Right lobe of liver (tissue), 6 donors: ENCODE measurements at regions not wholly inside any gene's neighbourhood (a gene's known extent, or its start where the extent isn't known, plus 50 kb on each side); places are given as distances from the start of the nearest gene placed in this dataset.

Source experiments
- ATAC-seq, 4 donors: fragments of 200-7000 bp; cut with Tn5 transposase; one replicate each; pipeline ENCODE4 v1.9.1; 2020; ENCODE audit warnings: mild to moderate bottlenecking in 4 of 4, moderate library complexity in 4 of 4
- DNase-seq, 3 donors: peaks; one replicate each; pipeline ENCODE4 v3.0.0-alpha.2; 2020
- H3K27ac ChIP-seq, 3 donors: fragments of 200-600 bp; one replicate each; pipeline ENCODE4 v1.8.0; 2022
- H3K27me3 ChIP-seq, 2 donors: fragments of 200-600 bp; one replicate each; pipeline ENCODE4 v1.8.0; 2022
- H3K36me3 ChIP-seq, 4 donors: fragments of 200-600 bp; sonication (generic) in 1 of 4; one replicate each; pipeline versions ENCODE4 v1.5.1 to v1.8.0; 2017 to 2022; ENCODE audit warnings: control low read depth in 1 of 4
- H3K4me1 ChIP-seq, 4 donors: fragments of 200-600 bp; sonication (generic) in 1 of 4; one replicate each; pipeline versions ENCODE4 v1.5.1 to v1.8.0; 2017 to 2022; ENCODE audit warnings: control low read depth in 1 of 4
- H3K4me3 ChIP-seq, 3 donors: fragments of 200-600 bp; one replicate each; pipeline ENCODE4 v1.8.0; 2022
- H3K9me3 ChIP-seq, 4 donors: fragments of 200-600 bp; sonication (generic) in 1 of 4; one replicate each; pipeline versions ENCODE4 v1.5.1 to v1.8.0; 2017 to 2022; ENCODE audit warnings: control low read depth in 1 of 4
- CTCF ChIP-seq, 4 donors: fragments of 200-600 bp in 3 of 4; fragments of 450-650 bp in 1 of 4; IDR thresholded peaks; one replicate each; pipeline versions ENCODE4 v1.5.1 to v1.8.0; 2016 to 2022; ENCODE audit warnings: antibody characterized with exemption in 4 of 4, mild to moderate bottlenecking in 2 of 4
- POLR2A ChIP-seq: fragments of 450-650 bp; IDR thresholded peaks from one replicate; pipeline ENCODE4 v1.6.1; 2017; ENCODE audit warnings: antibody characterized with exemption, mild to moderate bottlenecking
- WGBS: methylation state at CpG from one replicate; pipeline ENCODE4 v1.1.6; 2018; ENCODE audit warnings: low coverage, low lambda C conversion rate; ENCODE audit not compliant: insufficient coverage; ENCODE audit errors: missing lambda C conversion rate; 5-methylcytosine and 5-hydroxymethylcytosine counted together
- intact Hi-C, 2 donors: fragments of 100-400 bp; cut with DNase I; formaldehyde crosslinking; loops; one replicate each; pipeline versions ENCODE4 v1.11.2 to v1.14.1; 2022
- donor health status: DM: no; HTN: yes; CAD: no.
- donor health status: DM: no; HTN: no; CAD: no.
- donor health status: DM: no; HTN: no; CAD: no.
- donor health status: DM: no; HTN: yes; CAD: no.
- donor health status: DM: no; HTN: yes; CAD: no.

- no peak overlapping the region for H3K4me3 ChIP-seq
- no peaks in the 10 kb centered on the region for H3K4me1 ChIP-seq
- no peak for ATAC-seq
- no peak for TF ChIP-seq CTCF (IDR thresholded peaks at IDR 0.05)
- no peak for TF ChIP-seq POLR2A
- no peaks in the 10 kb centered on the region for H3K9me3 ChIP-seq
- intact Hi-C loops, result no loop called here
- H3K27ac ChIP-seq, result no peak overlapping the region
- H3K36me3 ChIP-seq, result no peaks in the 10 kb centered on the region
- no peak for DNase-seq
- H3K27me3 ChIP-seq, result no peaks in the 10 kb centered on the region
Observed at GRCh38 chr4:79772510-79772909, 300.5 kb downstream of the ANTXR2 start.

- H3K27me3 ChIP-seq, result no peaks in the 10 kb centered on the region
- H3K9me3 ChIP-seq, result no peaks in the 10 kb centered on the region
- TF ChIP-seq POLR2A (no peak), CTCF (IDR thresholded peaks at IDR 0.05) (no peak)
- intact Hi-C loops, result no loop called here
- WGBS, result 56% methylated on average over 2 of the region's 2 CpGs
- H3K27ac ChIP-seq, result no peak overlapping the region
- ATAC-seq (no peak), DNase-seq (no peak)
- no peaks in the 10 kb centered on the region for H3K36me3 ChIP-seq
- H3K4me1 ChIP-seq, result no peaks in the 10 kb centered on the region
- H3K4me3 ChIP-seq, result no peak overlapping the region
Observed at GRCh38 chr4:79764120-79764519, 308.9 kb downstream of the ANTXR2 start.

GRCh38 chr4:79763486-79764075, 309.4 kb downstream of the ANTXR2 start:
- TF ChIP-seq POLR2A, result no peak
- no peak for TF ChIP-seq CTCF (IDR thresholded peaks at IDR 0.05)
- intact Hi-C loops, result no loop called here
- Histone ChIP-seq H3K27me3 (no peaks in the 10 kb centered on the region), H3K36me3 (no peaks in the 10 kb centered on the region), H3K4me3 (no peak overlapping the region), H3K27ac (no peak overlapping the region), H3K4me1 (no peaks in the 10 kb centered on the region), H3K9me3 (no peaks in the 10 kb centered on the region)
- DNase-seq (no peak), ATAC-seq (no peak)
- WGBS, result 56% methylated on average over 4 of the region's 4 CpGs

- H3K4me3 ChIP-seq, result no peak overlapping the region
- intact Hi-C loops, result no loop called here
- no peaks in the 10 kb centered on the region for H3K36me3 ChIP-seq
- H3K4me1 ChIP-seq, result no peaks in the 10 kb centered on the region
- H3K27me3 ChIP-seq, result no peaks in the 10 kb centered on the region
- no peaks in the 10 kb centered on the region for H3K9me3 ChIP-seq
- TF ChIP-seq POLR2A (no peak), CTCF (IDR thresholded peaks at IDR 0.05) (no peak)
- DNase-seq (no peak), ATAC-seq (no peak)
- H3K27ac ChIP-seq, result no peak overlapping the region
Observed at GRCh38 chr4:79759793-79760192, 313.2 kb downstream of the ANTXR2 start.

- DNase-seq, result no peak
Observed at GRCh38 chr4:79757600-79757999, 315.4 kb downstream of the ANTXR2 start.

More at GRCh38 chr4:79757600-79757999, 315.4 kb downstream of the ANTXR2 start:
- Histone ChIP-seq H3K36me3 (no peaks in the 10 kb centered on the region), H3K4me1 (no peaks in the 10 kb centered on the region), H3K27me3 (no peaks in the 10 kb centered on the region), H3K4me3 (no peak overlapping the region), H3K27ac (no peak overlapping the region), H3K9me3 (no peaks in the 10 kb centered on the region)
- TF ChIP-seq POLR2A, result no peak
- no peak for TF ChIP-seq CTCF (IDR thresholded peaks at IDR 0.05)
- intact Hi-C loops, result no loop called here
- no peak for ATAC-seq
